K562 (cell line): ENCODE measurements at regions not wholly inside any gene's neighbourhood (a gene's known extent, or its start where the extent isn't known, plus 50 kb on each side); places are given as distances from the start of the nearest gene placed in this dataset.

Source experiments
- CLOCK ChIP-seq: fragments of 250-450 bp; sonication (Bioruptor Pico); IDR thresholded peaks from 2 replicates; pipeline ENCODE4 v1.4.0; 2020; ENCODE audit warnings: mild to moderate bottlenecking, moderate library complexity, borderline replicate concordance
- ELF2 ChIP-seq: fragments of 250-450 bp; sonication (Bioruptor Pico); IDR thresholded peaks from 2 replicates; pipeline ENCODE4 v1.5.0; 2021; ENCODE audit warnings: mild to moderate bottlenecking
- FOS ChIP-seq: IDR thresholded peaks from 3 replicates; pipeline ENCODE4 v1.6.1; 2011; ENCODE audit not compliant: insufficient read length; ENCODE audit errors: extremely low read depth
- HDAC8 ChIP-seq: fragments of 450-650 bp; IDR thresholded peaks from 2 replicates; pipeline ENCODE4 v1.6.1; 2016; ENCODE audit warnings: mild to moderate bottlenecking, missing genetic modification characterization, moderate library complexity, missing compliant biosample characterization
- HDGF ChIP-seq: fragments of 450-650 bp; IDR thresholded peaks from 2 replicates; pipeline ENCODE4 v1.6.1; 2016
- HMGN3 ChIP-seq: IDR thresholded peaks from 2 replicates; pipeline ENCODE4 v1.6.1; 2011; ENCODE audit warnings: borderline replicate concordance, low read depth, mild to moderate bottlenecking, mixed read lengths, low read length; ENCODE audit not compliant: insufficient read length; ENCODE audit errors: extremely low read depth
- MCM2 ChIP-seq: fragments of 450-650 bp; IDR thresholded peaks from 2 replicates; pipeline ENCODE4 v1.6.1; 2017; ENCODE audit warnings: low read depth, mild to moderate bottlenecking
- RBM17 ChIP-seq: fragments of 200-400 bp; formaldehyde crosslinking; IDR thresholded peaks from 2 replicates; pipeline ENCODE4 v1.6.1; 2017; ENCODE audit warnings: low read depth, mild to moderate bottlenecking, low read length, borderline replicate concordance
- RBM25 ChIP-seq: fragments of 200-400 bp; formaldehyde crosslinking; IDR thresholded peaks from 2 replicates; pipeline ENCODE4 v1.6.1; 2018; ENCODE audit warnings: low read length, low read depth, moderate library complexity; ENCODE audit not compliant: severe bottlenecking
- SMAD3 ChIP-seq: fragments of 450-650 bp; formaldehyde crosslinking; conservative IDR thresholded peaks from 2 replicates; pipeline ENCODE4 v1.4.0; 2020; ENCODE audit warnings: mild to moderate bottlenecking
- SMAD4 ChIP-seq: fragments of 250-450 bp; sonication (Bioruptor Pico); conservative IDR thresholded peaks from 2 replicates; pipeline ENCODE4 v1.8.0; 2021; ENCODE audit warnings: inconsistent platforms, mild to moderate bottlenecking, moderate library complexity
- SMC3 ChIP-seq: conservative IDR thresholded peaks from 2 replicates; pipeline ENCODE4 v1.6.1; 2011; ENCODE audit warnings: low read depth, low read length, improper control_type of control experiment; ENCODE audit not compliant: insufficient read depth
- TRIM28 ChIP-seq: fragments of 450-650 bp; IDR thresholded peaks from 2 replicates; pipeline ENCODE4 v1.6.1; 2017
- ZBTB34 ChIP-seq: fragments of 250-450 bp; sonication (Bioruptor Pico); IDR thresholded peaks from 2 replicates; pipeline ENCODE4 v1.8.0; 2021; ENCODE audit warnings: mild to moderate bottlenecking, moderate library complexity
- ZFP36 ChIP-seq: fragments of 150-350 bp; IDR thresholded peaks from 2 replicates; pipeline ENCODE4 v1.6.1; 2018; ENCODE audit warnings: low read length, low read depth; ENCODE audit not compliant: partially characterized antibody
- ZNF77 ChIP-seq: fragments of 250-450 bp; sonication (Bioruptor Pico); IDR thresholded peaks from 2 replicates; pipeline ENCODE4 v1.5.0; 2020
- TF ChIP-seq, protein P1 (sequence below): fragments of 450-650 bp; IDR thresholded peaks from one replicate; pipeline ENCODE4 v1.6.1; 2018; ENCODE audit warnings: mild to moderate bottlenecking, moderate library complexity; ENCODE audit not compliant: partially characterized antibody
- TF ChIP-seq, protein P2 (sequence below), 3 experiments: IDR thresholded peaks in 2 of 3; conservative IDR thresholded peaks in 1 of 3; 2 replicates each; pipeline ENCODE4 v1.5.1; 2011 to 2012; ENCODE audit warnings: low read length in 3 of 3, mild to moderate bottlenecking in 3 of 3, control low read depth in 2 of 3, improper control_type of control experiment in 1 of 3, inconsistent platforms in 1 of 3, low read depth in 1 of 3, mixed read lengths in 1 of 3, moderate library complexity in 1 of 3; ENCODE audit not compliant: insufficient read depth in 2 of 3
- TF ChIP-seq, protein P3 (sequence below): fragments of 250-450 bp; sonication (Bioruptor Pico); IDR thresholded peaks from 2 replicates; pipeline ENCODE4 v1.5.0; 2021

GRCh38 chr17:72539981-72540897, 419.4 kb downstream of the SOX9 start (continued):
- TF ChIP-seq SMAD3 (no peak), RBM25 (no peak), FOS (no peak), ZNF77 (no peak), ELF2 (no peak), CLOCK (CRISPR knock-in tag) (no peak), HDAC8 (tag) (no peak), ZFP36 (no peak), HDGF (no peak), MCM2 (no peak), TRIM28 (no peak), RBM17 (no peak), SMC3 (peak; percentile 82), SMAD4 (CRISPR knock-in tag) (peak; percentile 50), ZBTB34 (CRISPR knock-in tag) (no peak), HMGN3 (no peak)
- TF ChIP-seq, protein P1, sequence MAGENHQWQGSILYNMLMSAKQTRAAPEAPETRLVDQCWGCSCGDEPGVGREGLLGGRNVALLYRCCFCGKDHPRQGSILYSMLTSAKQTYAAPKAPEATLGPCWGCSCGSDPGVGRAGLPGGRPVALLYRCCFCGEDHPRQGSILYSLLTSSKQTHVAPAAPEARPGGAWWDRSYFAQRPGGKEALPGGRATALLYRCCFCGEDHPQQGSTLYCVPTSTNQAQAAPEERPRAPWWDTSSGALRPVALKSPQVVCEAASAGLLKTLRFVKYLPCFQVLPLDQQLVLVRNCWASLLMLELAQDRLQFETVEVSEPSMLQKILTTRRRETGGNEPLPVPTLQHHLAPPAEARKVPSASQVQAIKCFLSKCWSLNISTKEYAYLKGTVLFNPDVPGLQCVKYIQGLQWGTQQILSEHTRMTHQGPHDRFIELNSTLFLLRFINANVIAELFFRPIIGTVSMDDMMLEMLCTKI: no peak
- TF ChIP-seq, protein P2, sequence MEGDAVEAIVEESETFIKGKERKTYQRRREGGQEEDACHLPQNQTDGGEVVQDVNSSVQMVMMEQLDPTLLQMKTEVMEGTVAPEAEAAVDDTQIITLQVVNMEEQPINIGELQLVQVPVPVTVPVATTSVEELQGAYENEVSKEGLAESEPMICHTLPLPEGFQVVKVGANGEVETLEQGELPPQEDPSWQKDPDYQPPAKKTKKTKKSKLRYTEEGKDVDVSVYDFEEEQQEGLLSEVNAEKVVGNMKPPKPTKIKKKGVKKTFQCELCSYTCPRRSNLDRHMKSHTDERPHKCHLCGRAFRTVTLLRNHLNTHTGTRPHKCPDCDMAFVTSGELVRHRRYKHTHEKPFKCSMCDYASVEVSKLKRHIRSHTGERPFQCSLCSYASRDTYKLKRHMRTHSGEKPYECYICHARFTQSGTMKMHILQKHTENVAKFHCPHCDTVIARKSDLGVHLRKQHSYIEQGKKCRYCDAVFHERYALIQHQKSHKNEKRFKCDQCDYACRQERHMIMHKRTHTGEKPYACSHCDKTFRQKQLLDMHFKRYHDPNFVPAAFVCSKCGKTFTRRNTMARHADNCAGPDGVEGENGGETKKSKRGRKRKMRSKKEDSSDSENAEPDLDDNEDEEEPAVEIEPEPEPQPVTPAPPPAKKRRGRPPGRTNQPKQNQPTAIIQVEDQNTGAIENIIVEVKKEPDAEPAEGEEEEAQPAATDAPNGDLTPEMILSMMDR (IDR thresholded peaks at IDR 0.05 in 2 of 3, conservative IDR thresholded peaks at IDR 0.05 in 1 of 3; ENCODE audit: insufficient read depth in 2 of 3, low read depth in 1 of 3, low read length in 3 of 3): peak; percentile 66 to 86 (median 81)
- TF ChIP-seq, protein P3, sequence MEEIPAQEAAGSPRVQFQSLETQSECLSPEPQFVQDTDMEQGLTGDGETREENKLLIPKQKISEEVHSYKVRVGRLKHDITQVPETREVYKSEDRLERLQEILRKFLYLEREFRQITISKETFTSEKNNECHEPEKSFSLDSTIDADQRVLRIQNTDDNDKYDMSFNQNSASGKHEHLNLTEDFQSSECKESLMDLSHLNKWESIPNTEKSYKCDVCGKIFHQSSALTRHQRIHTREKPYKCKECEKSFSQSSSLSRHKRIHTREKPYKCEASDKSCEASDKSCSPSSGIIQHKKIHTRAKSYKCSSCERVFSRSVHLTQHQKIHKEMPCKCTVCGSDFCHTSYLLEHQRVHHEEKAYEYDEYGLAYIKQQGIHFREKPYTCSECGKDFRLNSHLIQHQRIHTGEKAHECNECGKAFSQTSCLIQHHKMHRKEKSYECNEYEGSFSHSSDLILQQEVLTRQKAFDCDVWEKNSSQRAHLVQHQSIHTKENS: no peak
